ENCODE measurements at regions not wholly inside any gene's neighbourhood (a gene's known extent, or its start where the extent isn't known, plus 50 kb on each side); places are given as distances from the start of the nearest gene placed in this dataset.

GRCh38 chr15:66898656-66899386 is 166.6 kb upstream of the SMAD3 start:
- ATAC-seq (ENCODE audit: low FRiP score in 2 of 2) (no peak), DNase-seq (no peak)
- 84 to 93% methylated on average over 5 of the region's 5 CpGs for WGBS, 2 donors
- Histone ChIP-seq H3K27ac (no peak overlapping the region), H3K9me3 (no peaks in the 10 kb centered on the region), H3K4me3 (no peak overlapping the region), H3K27me3 (no peaks in the 10 kb centered on the region), H3K36me3 (no peaks in the 10 kb centered on the region), H3K4me1 (peaks cover 0 to 2% (median under 1%) of the 10 kb centered on the region in 4 donors)
- TF ChIP-seq EP300 (IDR thresholded peaks at IDR 0.05) (no peak), CTCF (IDR thresholded peaks at IDR 0.05) (no peak)

- no peak for TF ChIP-seq EP300 (IDR thresholded peaks at IDR 0.05)
- TF ChIP-seq POLR2AphosphoS5 (IDR thresholded peaks at IDR 0.05) = no peak
- TF ChIP-seq POLR2A (IDR thresholded peaks at IDR 0.05) = no peak
- no peak for TF ChIP-seq CTCF (IDR thresholded peaks at IDR 0.05)
- Histone ChIP-seq H3K27ac (no peak overlapping the region), H3K4me1 (peaks cover 0 to 8% (median 4%) of the 10 kb centered on the region in 4 donors), H3K36me3 (no peaks in the 10 kb centered on the region), H3K27me3 (no peaks in the 10 kb centered on the region), H3K4me3 (no peak overlapping the region), H3K9me3 (no peaks in the 10 kb centered on the region)
- ATAC-seq (ENCODE audit: low FRiP score in 2 of 2) = no peak
- 91 to 94% methylated on average over 9 of the region's 9 CpGs for WGBS, 2 donors
- peak in 1 of 2 donors; percentile 30 for DNase-seq
These were observed 165.6 kb upstream of the SMAD3 start for GRCh38 chr15:66899555-66900350.

GRCh38 chr15:66900586-66901310 is 164.7 kb upstream of the SMAD3 start:
- Histone ChIP-seq H3K4me3 (no peak overlapping the region), H3K27me3 (no peaks in the 10 kb centered on the region), H3K4me1 (peaks cover 0 to 8% (median 4%) of the 10 kb centered on the region in 4 donors), H3K27ac (peak overlapping the region in 1 of 4 donors; percentile 45), H3K9me3 (no peaks in the 10 kb centered on the region), H3K36me3 (no peaks in the 10 kb centered on the region)
- DNase-seq (no peak), ATAC-seq (ENCODE audit: low FRiP score in 2 of 2) (no peak)
- TF ChIP-seq POLR2AphosphoS5 (IDR thresholded peaks at IDR 0.05) (no peak), EP300 (IDR thresholded peaks at IDR 0.05) (no peak), CTCF (IDR thresholded peaks at IDR 0.05) (no peak), POLR2A (IDR thresholded peaks at IDR 0.05) (no peak)
- 75 to 87% methylated on average over 8 to 14 of the region's 14 CpGs for WGBS, 2 donors

GRCh38 chr15:66901336-66902100 is 163.9 kb upstream of the SMAD3 start:
- H3K27ac ChIP-seq = peak overlapping the region in 1 of 4 donors; percentile 45
- 93 to 95% methylated on average over 6 of the region's 6 CpGs for WGBS, 2 donors
- TF ChIP-seq POLR2AphosphoS5 (IDR thresholded peaks at IDR 0.05) (no peak), CTCF (IDR thresholded peaks at IDR 0.05) (no peak), POLR2A (IDR thresholded peaks at IDR 0.05) (no peak), EP300 (IDR thresholded peaks at IDR 0.05) (no peak)
- H3K27me3 ChIP-seq = no peaks in the 10 kb centered on the region
- H3K4me1 ChIP-seq = peaks cover 0 to 8% (median 4%) of the 10 kb centered on the region in 4 donors
- DNase-seq (no peak), ATAC-seq (ENCODE audit: low FRiP score in 2 of 2) (peak in 1 of 2 donors; percentile 15)
- H3K4me3 ChIP-seq = no peak overlapping the region
- H3K36me3 ChIP-seq = no peaks in the 10 kb centered on the region
- H3K9me3 ChIP-seq = no peaks in the 10 kb centered on the region

Data from upper lobe of left lung (tissue), 6 donors.